Fibroblast of pulmonary artery (primary cell): ENCODE measurements at regions not wholly inside any gene's neighbourhood (a gene's known extent, or its start where the extent isn't known, plus 50 kb on each side); places are given as distances from the start of the nearest gene placed in this dataset.

ENCODE experiments used
- DNase-seq: peaks from one replicate; pipeline ENCODE4 v3.0.0-alpha.2; 2010; ENCODE audit warnings: low read depth
- H3K4me3 ChIP-seq: replicated peaks from 2 replicates; pipeline ENCODE4 v1.5.1; 2011; ENCODE audit warnings: low read depth, mild to moderate bottlenecking, control low read depth, low read length, moderate library complexity
- CTCF ChIP-seq: IDR thresholded peaks from 2 replicates; pipeline ENCODE4 v1.5.1; 2011; ENCODE audit warnings: mild to moderate bottlenecking, control low read depth, low read length, inconsistent platforms; ENCODE audit errors: missing control alignments

- DNase-seq: no peak
- TF ChIP-seq CTCF: no peak
- no peak overlapping the region for H3K4me3 ChIP-seq
Measured at GRCh38 chr7:19488056-19488455, 220.8 kb downstream of the POLR1F start.

GRCh38 chr7:19482628-19483027 is 226.2 kb downstream of the POLR1F start:
- H3K4me3 ChIP-seq: no peak overlapping the region
- peak; percentile 2 for DNase-seq
- no peak for TF ChIP-seq CTCF

- TF ChIP-seq CTCF: no peak
- H3K4me3 ChIP-seq: no peak overlapping the region
- DNase-seq: no peak
Measured at GRCh38 chr7:19480383-19480782, 228.5 kb downstream of the POLR1F start.

- peak; percentile 24 for DNase-seq
- TF ChIP-seq CTCF: no peak
- no peak overlapping the region for H3K4me3 ChIP-seq
Measured at GRCh38 chr7:19470031-19470430, 238.8 kb downstream of the POLR1F start.

GRCh38 chr7:19465861-19466260 is 243.0 kb downstream of the POLR1F start:
- no peak for DNase-seq
- no peak for TF ChIP-seq CTCF
- no peak overlapping the region for H3K4me3 ChIP-seq

GRCh38 chr7:19464751-19465150 is 244.1 kb downstream of the POLR1F start:
- no peak for DNase-seq
- no peak for TF ChIP-seq CTCF
- no peak overlapping the region for H3K4me3 ChIP-seq

GRCh38 chr7:19464241-19464640 is 244.6 kb downstream of the POLR1F start:
- H3K4me3 ChIP-seq: no peak overlapping the region
- TF ChIP-seq CTCF: no peak
- no peak for DNase-seq
